Activated CD4-positive, CD25-positive, alpha-beta regulatory T cell treated with anti-CD3 and anti-CD28 coated beads, Interleukin-2, amount 50 U/mL, for 24 hours (primary cell): ENCODE measurements at regions not wholly inside any gene's neighbourhood (a gene's known extent, or its start where the extent isn't known, plus 50 kb on each side); places are given as distances from the start of the nearest gene placed in this dataset.

ENCODE experiments used
- ATAC-seq, 2 donors: fragments of 150-1000 bp; cut with Tn5 transposase; one replicate each; pipeline ENCODE4 v1.10.0; 2021; ENCODE audit warnings: mild to moderate bottlenecking in 1 of 2, moderate library complexity in 1 of 2

DNA sequence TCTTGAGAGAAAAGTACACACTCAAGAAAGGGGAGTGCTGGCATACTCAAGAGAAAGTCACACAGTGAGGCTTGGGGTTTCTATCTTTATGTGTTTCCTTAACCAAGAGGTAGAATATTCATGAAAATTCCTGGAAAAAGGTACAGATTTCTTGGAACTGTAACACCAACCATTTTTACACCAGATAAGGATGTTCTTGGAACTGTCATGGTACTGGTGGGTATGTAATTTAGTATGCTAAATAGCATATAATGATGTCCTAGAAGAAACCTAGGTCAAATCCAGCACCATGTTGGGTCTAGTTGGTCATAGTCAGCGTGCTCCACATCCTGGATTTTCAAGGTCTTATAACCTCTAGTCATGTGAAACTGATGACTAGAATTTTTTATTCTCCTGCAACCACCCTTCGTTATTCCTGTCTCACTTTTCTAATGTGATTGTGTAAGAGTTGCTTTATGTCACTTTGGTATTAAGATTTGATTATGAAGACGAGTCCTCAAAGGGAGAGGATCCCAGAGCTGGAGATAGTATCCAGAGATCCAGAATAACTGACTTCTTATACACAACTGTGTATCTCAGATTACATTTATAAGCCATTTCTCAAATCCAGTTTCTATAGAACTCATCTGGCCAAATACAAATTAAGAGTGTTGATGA lies 510.1 kb downstream of the TMTC2 start:
- ATAC-seq, result no peak

DNA sequence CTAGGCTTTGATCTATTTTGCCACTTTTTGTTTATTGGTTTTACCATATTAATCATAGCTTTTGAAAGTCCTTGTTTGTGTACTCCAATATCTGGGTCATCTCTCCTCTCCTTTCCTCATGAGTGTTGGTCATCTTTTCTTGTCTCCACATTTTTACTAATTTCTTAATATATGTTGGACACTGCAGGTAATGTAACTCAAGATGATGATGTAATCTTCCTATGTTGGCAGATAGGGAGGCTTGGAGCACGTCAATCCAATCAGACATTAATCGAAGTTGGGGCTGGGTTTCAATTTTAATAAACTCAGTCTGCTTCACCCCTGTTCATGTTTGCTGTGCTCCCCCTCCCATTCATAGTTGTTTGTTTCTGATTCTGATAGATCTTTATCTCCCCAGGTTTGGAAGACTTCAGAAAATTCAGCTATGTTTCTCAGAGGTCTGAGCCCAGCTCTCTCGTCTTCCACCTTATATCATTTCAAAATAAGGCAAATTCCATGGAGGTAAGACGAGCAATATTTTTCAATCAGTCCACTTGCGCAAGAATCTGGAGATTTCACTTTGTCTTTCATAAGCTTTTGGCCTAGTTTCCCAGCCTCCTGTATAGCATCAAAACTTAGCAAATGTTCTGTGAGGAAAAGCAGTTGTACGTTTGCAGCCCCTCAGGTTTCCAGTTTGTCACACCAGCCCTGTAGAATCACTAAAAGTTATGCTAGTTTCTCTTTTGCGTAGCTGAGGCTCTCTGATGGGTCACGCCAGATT lies 504.1 kb downstream of the TMTC2 start:
- ATAC-seq, result no peak

DNA sequence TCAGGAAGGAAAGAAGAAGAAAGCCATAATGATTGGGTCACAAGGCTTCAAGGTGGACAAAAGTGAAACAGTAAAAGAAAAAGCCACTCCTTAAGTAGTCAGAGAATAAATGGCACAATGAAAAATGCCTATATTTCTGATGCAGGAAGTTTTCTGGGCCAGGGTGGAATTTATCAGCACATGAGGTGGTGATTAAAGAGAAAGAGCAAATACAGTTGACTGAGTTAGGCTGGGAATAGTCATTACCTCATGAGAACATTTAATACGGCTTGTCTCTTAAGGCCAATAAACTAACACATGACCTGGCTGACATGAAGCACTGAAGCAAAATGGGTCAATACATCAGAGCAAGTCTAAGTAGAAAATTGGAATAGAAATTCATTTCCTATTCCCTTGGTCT lies 499.7 kb downstream of the TMTC2 start:
- no peak for ATAC-seq

DNA sequence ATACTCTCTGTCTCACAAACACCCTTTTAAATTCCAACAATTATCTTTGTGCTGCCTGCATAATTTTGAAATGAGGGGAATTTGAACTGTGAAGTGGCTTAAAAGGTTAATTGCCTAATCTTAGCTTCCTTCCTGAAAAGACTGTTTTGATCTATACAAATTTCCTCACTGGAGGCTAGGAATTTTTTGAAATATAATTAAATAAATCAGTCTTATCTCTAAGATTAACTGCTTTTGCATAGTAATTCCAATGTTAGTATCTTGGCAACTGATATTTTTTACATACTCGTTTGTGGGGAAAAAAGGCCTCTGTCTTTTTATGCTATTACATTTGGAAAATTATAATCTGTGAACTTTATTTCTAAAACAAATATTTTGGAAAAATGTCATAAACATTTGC lies 498.5 kb downstream of the TMTC2 start:
- no peak for ATAC-seq
